Left ventricle myocardium inferior (tissue), 1 donor: ENCODE measurements at regions not wholly inside any gene's neighbourhood (a gene's known extent, or its start where the extent isn't known, plus 50 kb on each side); places are given as distances from the start of the nearest gene placed in this dataset.

ENCODE experiments used
- DNase-seq: peaks from one replicate; pipeline ENCODE4 v3.0.0-alpha.2; 2020
- H3K27ac ChIP-seq: fragments of 200-600 bp; replicated peaks from 2 replicates; pipeline ENCODE4 v1.8.0; 2021
- H3K27me3 ChIP-seq: fragments of 200-600 bp; 2 replicates; pipeline ENCODE4 v1.8.0; 2021; ENCODE audit warnings: low read depth
- H3K36me3 ChIP-seq: fragments of 200-600 bp; 2 replicates; pipeline ENCODE4 v1.8.0; 2021
- H3K4me1 ChIP-seq: fragments of 200-600 bp; 2 replicates; pipeline ENCODE4 v1.8.0; 2021
- H3K4me3 ChIP-seq: fragments of 200-600 bp; 2 replicates; pipeline ENCODE4 v1.8.0; 2021; ENCODE audit warnings: mild to moderate bottlenecking, moderate library complexity
- H3K9me3 ChIP-seq: fragments of 200-600 bp; replicated peaks from 2 replicates; pipeline ENCODE4 v1.8.0; 2021
- CTCF ChIP-seq: fragments of 200-600 bp; IDR thresholded peaks from 2 replicates; pipeline ENCODE4 v1.8.0; 2021; ENCODE audit warnings: antibody characterized with exemption, mild to moderate bottlenecking, borderline replicate concordance
- intact Hi-C: fragments of 100-400 bp; cut with micrococcal nuclease; formaldehyde crosslinking; loops from one replicate; pipeline ENCODE4 v1.11.0; 2022
- donor health status: DM: no; HTN: yes; CAD: no; lungs with severe emphysema.

- H3K36me3 ChIP-seq = no peaks in the 10 kb centered on the region
- peaks cover 8% of the 10 kb centered on the region for H3K9me3 ChIP-seq
- no peaks in the 10 kb centered on the region for H3K27me3 ChIP-seq
- DNase-seq = no peak
- no peak for TF ChIP-seq CTCF
- no peak overlapping the region for H3K27ac ChIP-seq
- H3K4me1 ChIP-seq = no peaks in the 10 kb centered on the region
- H3K4me3 ChIP-seq = no peak overlapping the region
- intact Hi-C loops = no loop called here
Measured at GRCh38 chr21:19290328-19290727, 886.7 kb upstream of the TMPRSS15 start.

DNA sequence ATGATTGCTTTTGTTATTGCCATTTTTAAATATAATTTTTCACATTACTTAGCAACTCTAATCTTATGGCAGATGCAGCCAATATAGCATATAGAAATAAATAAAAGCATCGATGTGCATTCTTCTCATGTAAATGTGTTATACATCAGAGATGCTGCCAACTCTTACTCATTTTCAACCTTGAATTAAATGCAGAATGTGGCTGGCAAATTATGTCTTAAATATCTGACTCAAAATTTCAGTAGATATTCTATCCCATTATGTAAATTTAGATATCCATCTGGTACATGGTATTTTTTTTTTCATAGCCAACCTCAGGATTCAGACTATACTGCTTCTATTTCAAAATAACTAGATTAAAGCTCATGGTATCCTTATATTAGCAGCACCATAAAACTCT, 916.7 kb upstream of the TMPRSS15 start:
- Histone ChIP-seq H3K4me1 (no peaks in the 10 kb centered on the region), H3K4me3 (no peak overlapping the region), H3K27ac (no peak overlapping the region), H3K27me3 (no peaks in the 10 kb centered on the region), H3K36me3 (no peaks in the 10 kb centered on the region), H3K9me3 (peaks cover 6% of the 10 kb centered on the region)
- TF ChIP-seq CTCF = no peak
- intact Hi-C loops = no loop called here
- DNase-seq = no peak

DNA sequence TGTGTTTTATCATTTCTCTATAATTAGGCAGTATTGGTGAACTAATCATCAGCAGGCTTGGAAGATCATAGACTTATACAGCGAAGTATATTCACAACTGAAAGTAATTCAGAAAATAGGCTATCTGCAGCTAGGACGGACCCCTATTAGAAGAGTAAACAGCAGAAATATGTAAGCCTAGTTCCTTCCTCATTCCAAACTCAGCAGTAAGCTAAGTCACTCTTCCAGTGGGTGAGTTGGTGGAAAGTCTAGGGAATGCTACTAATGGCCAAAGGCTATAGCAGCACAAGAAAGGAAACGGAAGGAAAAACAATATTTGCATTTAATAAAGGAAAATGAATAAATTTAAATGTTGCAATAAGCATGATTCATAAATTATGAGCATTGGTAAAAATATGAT, 918.1 kb upstream of the TMPRSS15 start:
- intact Hi-C loops = no loop called here
- Histone ChIP-seq H3K27ac (no peak overlapping the region), H3K36me3 (no peaks in the 10 kb centered on the region), H3K4me3 (no peak overlapping the region), H3K27me3 (no peaks in the 10 kb centered on the region), H3K9me3 (peaks cover 5% of the 10 kb centered on the region), H3K4me1 (no peaks in the 10 kb centered on the region)
- TF ChIP-seq CTCF = no peak
- no peak for DNase-seq

- Histone ChIP-seq H3K27ac (no peak overlapping the region), H3K9me3 (no peaks in the 10 kb centered on the region), H3K4me1 (no peaks in the 10 kb centered on the region), H3K4me3 (no peak overlapping the region), H3K27me3 (no peaks in the 10 kb centered on the region), H3K36me3 (no peaks in the 10 kb centered on the region)
- DNase-seq = no peak
- no peak for TF ChIP-seq CTCF
- intact Hi-C loops = no loop called here
Measured at GRCh38 chr21:19322360-19322759, 918.8 kb upstream of the TMPRSS15 start.

- Histone ChIP-seq H3K4me3 (no peak overlapping the region), H3K4me1 (no peaks in the 10 kb centered on the region), H3K9me3 (peaks cover 4% of the 10 kb centered on the region), H3K36me3 (no peaks in the 10 kb centered on the region), H3K27ac (no peak overlapping the region), H3K27me3 (no peaks in the 10 kb centered on the region)
- intact Hi-C loops = no loop called here
- DNase-seq = no peak
- no peak for TF ChIP-seq CTCF
Measured at GRCh38 chr21:19326531-19327319, 923.1 kb upstream of the TMPRSS15 start.
